HG03575 (cell line): ENCODE measurements at regions not wholly inside any gene's neighbourhood (a gene's known extent, or its start where the extent isn't known, plus 50 kb on each side); places are given as distances from the start of the nearest gene placed in this dataset.

Experiments
- ATAC-seq: cut with Tn5 transposase; IDR thresholded peaks from one replicate; pipeline ENCODE4 v1.9.1; 2021; ENCODE audit not compliant: unreplicated experiment, insufficient number of reproducible peaks, low FRiP score; ENCODE audit errors: extremely low read depth

- no peak for ATAC-seq
Observed at GRCh38 chr18:40866013-40866645, 1088.9 kb upstream of the PIK3C3 start.

DNA sequence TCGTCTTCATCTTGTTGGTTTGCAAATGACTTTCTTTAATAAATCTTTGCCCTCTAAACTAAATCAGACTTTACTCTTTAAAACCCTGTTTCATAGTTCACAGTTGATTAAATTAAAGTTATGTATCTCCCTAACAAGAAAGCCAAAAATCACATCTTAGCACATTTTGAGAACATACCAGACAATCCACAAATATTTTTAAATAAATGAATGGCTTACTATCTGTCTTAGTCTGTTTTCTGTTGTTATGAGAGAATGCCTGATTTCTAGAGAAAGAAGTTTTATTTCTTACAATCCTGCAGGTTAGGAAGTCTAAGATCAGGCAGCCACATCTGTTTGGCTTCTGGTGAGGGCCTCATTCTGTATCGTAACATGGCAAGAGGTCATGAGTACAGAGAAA is 1090.2 kb upstream of the PIK3C3 start:
- ATAC-seq: no peak

DNA sequence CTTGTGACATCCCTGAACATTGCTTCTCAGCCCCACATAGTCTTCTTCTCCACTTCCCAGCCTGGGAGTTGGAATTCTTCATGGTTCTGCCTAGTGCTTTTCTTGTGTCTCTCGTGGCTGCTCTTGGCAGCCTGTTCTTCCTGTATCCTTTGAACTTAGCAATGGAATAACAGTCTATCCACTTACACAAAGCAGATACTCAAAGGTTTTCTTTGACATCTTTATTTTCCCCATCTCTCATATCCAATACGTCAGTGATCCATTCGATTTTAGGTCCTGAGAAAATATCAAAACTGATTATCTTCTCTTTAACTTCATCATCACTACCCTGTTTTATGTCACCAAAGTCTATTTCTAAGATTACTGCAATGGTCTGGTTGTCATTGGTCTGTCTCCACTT is 1091.2 kb upstream of the PIK3C3 start:
- ATAC-seq: no peak

DNA sequence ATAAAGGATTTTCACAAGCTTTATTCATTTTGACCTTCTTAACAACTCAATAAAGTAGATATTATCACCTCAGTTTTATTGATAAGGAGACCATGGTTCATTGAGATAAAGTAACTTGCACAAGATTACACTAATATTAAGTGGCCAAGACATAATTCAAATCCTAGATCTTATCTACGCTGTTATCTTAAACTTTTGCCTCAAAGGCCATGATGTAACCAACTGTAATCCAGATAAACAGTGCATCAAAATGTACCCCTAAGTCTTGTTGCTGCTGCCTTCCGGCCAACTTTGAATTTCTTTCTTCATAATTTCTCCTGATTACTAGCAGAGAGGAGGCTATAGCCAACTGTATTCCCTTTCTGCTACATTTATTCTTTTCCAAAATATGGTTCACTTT is 1094.8 kb upstream of the PIK3C3 start:
- no peak for ATAC-seq

GRCh38 chr18:40855661-40856060 is 1099.4 kb upstream of the PIK3C3 start:
- no peak for ATAC-seq

GRCh38 chr18:40852406-40852805 is 1102.6 kb upstream of the PIK3C3 start:
- no peak for ATAC-seq

DNA sequence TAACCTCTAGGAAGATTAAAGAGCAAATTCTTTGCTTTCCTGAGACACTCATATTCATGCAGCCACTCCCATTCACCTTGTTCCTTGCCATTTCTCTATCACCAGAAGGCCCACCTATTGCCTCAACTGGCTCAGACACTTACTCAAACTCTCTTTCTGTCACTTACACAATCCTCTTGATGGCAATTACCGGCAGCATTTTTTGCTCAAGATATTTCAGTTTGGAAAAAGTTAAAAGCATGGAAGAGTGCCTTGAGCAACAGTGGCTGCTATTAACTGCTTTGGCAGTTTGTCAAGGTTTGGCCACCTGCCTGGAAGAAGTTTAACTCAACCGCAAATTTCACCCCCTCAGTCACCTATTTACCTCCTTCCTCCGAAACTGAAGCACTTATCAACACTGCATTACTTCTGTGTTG is 1104.0 kb upstream of the PIK3C3 start:
- no peak for ATAC-seq

GRCh38 chr18:40849886-40850285 is 1105.1 kb upstream of the PIK3C3 start:
- ATAC-seq: no peak

DNA sequence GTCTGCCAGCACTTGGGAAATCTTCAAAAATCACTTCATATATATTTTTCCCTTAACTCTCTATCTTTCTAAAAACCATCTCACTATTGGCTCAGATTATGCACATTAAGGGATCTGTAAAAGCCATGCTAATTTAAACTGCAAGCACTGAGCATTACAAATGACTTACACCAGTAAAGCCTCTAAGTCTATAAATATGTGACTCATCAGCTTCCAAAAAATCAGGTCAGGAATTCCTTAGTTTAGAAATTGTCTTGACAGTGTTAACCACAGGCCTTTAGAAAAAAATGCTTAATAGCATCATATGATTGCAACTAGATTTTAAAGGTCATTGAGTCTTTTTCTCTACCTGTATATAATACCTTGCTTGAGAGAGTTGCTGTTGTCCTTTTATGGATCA is 1113.6 kb upstream of the PIK3C3 start:
- ATAC-seq: no peak

- ATAC-seq: no peak
Observed at GRCh38 chr18:40841063-40841462, 1114.0 kb upstream of the PIK3C3 start.

- no peak for ATAC-seq
Observed at GRCh38 chr18:40832362-40832761, 1122.7 kb upstream of the PIK3C3 start.

GRCh38 chr18:40824291-40824690 is 1130.7 kb upstream of the PIK3C3 start:
- ATAC-seq: no peak

GRCh38 chr18:40821596-40822243 is 1133.3 kb upstream of the PIK3C3 start:
- no peak for ATAC-seq

GRCh38 chr18:40812981-40813515 is 1142.0 kb upstream of the PIK3C3 start:
- ATAC-seq: no peak

GRCh38 chr18:40810372-40810771 is 1144.7 kb upstream of the PIK3C3 start:
- no peak for ATAC-seq

DNA sequence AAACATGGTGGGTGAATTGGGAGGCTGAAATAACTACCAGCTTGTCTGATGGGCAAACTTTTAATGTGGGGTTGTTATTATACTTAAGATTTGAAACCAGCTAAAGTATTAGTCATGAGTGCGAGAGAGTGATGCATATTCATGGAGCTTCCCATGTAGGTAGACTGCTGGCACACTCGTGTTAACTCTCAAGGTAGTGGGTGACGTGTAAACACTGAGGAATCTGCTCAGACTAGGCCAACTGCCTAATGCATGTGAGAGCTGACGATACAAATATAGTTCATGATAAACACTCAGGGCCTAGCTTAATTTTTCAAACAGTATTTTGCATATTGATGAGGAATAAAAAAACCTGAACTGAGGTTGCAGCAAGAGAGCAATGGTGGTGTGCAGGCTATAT is 1165.7 kb upstream of the PIK3C3 start:
- no peak for ATAC-seq

GRCh38 chr18:40782453-40783130 is 1172.4 kb upstream of the PIK3C3 start:
- no peak for ATAC-seq

DNA sequence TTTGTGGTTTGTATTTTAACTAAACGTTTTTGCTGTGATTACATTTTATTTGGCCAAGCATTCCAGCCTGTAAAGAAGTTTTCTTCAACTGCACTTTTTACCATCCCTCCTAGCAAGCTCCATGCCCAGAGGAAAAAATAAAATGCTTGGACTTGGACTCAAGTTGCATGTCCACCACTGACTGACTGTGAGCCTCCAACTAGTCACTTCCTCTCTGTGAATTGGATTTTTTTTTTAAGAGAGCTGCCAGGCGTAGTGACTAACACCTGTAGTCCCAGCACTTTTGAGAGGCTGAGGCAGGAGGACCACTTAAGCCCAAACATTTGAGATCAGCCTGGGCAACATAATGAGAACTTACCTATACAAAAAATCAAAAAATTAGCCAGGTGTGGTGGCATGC is 1185.2 kb upstream of the PIK3C3 start:
- ATAC-seq: no peak

DNA sequence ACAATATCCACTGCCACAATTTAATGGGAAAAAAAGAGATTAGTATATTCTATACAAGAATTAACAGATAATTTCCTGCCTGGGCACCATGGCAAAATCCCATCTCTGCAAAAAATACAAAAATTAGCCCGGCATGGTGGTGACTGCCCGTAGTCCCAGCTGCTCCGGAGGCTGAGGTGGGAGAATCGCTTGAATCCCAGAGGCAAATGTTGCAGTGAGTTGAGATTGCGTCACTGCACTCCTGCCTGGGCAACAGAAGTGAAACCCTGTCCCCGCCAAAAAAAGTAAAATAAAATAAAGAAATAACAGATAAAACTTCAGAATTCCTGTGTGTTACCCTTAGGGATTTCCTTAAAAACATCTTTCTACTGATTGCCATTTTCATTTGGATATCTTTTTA is 1194.8 kb upstream of the PIK3C3 start:
- no peak for ATAC-seq

- ATAC-seq: no peak
Observed at GRCh38 chr18:40754477-40754876, 1200.6 kb upstream of the PIK3C3 start.
